HL-60 (cell line): ENCODE measurements at regions not wholly inside any gene's neighbourhood (a gene's known extent, or its start where the extent isn't known, plus 50 kb on each side); places are given as distances from the start of the nearest gene placed in this dataset.

Source experiments
- DNase-seq, 2 experiments: peaks; one replicate each; pipeline ENCODE4 v3.0.0-alpha.2; 2010 to 2020; ENCODE audit warnings: low read depth in 1 of 2, low spot score in 1 of 2
- H3K27ac ChIP-seq: fragments of 250-450 bp; sonication (Bioruptor Pico); replicated peaks from 2 replicates; pipeline ENCODE4 v1.5.1; 2020; ENCODE audit warnings: mild to moderate bottlenecking, moderate library complexity
- H3K27me3 ChIP-seq: fragments of 250-450 bp; sonication (Bioruptor Pico); 2 replicates; pipeline ENCODE4 v1.5.1; 2021; ENCODE audit warnings: mild to moderate bottlenecking, moderate library complexity; ENCODE audit not compliant: insufficient read depth, poor library complexity, severe bottlenecking
- H3K4me3 ChIP-seq: replicated peaks from 2 replicates; pipeline ENCODE4 v1.5.1; 2011; ENCODE audit warnings: mild to moderate bottlenecking, control low read depth, low read length; ENCODE audit not compliant: insufficient read depth
- GABPA ChIP-seq: IDR thresholded peaks from 2 replicates; pipeline ENCODE4 v1.6.1; 2012; ENCODE audit warnings: low read depth
- POLR2AphosphoS5 ChIP-seq: IDR thresholded peaks from 2 replicates; pipeline ENCODE4 v1.6.1; 2012; ENCODE audit warnings: low read depth
- SPI1 ChIP-seq: IDR thresholded peaks from 2 replicates; pipeline ENCODE4 v1.6.1; 2012; ENCODE audit warnings: low read depth, mild to moderate bottlenecking, borderline replicate concordance
- TF ChIP-seq, protein P1 (sequence below): IDR thresholded peaks from 2 replicates; pipeline ENCODE4 v1.6.1; 2012; ENCODE audit warnings: low read depth; ENCODE audit not compliant: insufficient replicate concordance
- TF ChIP-seq, protein P2 (sequence below): IDR thresholded peaks from one replicate; pipeline ENCODE4 v1.5.1; 2011; ENCODE audit warnings: low read length, control low read depth, inconsistent platforms; ENCODE audit not compliant: insufficient read depth

DNA sequence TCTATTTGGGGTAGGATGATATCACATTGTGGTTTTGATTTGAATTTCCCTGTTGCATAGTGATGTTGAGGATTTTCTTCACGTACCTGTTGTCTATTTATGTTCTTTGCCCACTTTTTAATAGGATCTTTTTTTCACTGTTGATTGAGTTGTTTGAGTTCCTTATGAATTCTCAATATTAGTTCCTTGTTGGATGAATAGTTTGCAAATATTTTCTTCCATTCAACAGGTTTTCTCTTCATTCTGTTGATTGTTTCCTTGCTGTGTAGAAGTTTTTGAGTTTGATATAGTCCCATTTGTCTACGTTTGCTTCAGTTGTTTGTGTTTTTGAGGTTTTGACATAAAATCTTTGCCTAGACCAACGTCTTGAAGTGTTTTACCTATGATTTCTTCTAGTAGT lies 369.5 kb upstream of the CAMK1G start:
- no peak for DNase-seq
- Histone ChIP-seq H3K27ac (no peak overlapping the region), H3K27me3 (peaks cover 2% of the 10 kb centered on the region), H3K4me3 (no peak overlapping the region)
- TF ChIP-seq, protein P1, sequence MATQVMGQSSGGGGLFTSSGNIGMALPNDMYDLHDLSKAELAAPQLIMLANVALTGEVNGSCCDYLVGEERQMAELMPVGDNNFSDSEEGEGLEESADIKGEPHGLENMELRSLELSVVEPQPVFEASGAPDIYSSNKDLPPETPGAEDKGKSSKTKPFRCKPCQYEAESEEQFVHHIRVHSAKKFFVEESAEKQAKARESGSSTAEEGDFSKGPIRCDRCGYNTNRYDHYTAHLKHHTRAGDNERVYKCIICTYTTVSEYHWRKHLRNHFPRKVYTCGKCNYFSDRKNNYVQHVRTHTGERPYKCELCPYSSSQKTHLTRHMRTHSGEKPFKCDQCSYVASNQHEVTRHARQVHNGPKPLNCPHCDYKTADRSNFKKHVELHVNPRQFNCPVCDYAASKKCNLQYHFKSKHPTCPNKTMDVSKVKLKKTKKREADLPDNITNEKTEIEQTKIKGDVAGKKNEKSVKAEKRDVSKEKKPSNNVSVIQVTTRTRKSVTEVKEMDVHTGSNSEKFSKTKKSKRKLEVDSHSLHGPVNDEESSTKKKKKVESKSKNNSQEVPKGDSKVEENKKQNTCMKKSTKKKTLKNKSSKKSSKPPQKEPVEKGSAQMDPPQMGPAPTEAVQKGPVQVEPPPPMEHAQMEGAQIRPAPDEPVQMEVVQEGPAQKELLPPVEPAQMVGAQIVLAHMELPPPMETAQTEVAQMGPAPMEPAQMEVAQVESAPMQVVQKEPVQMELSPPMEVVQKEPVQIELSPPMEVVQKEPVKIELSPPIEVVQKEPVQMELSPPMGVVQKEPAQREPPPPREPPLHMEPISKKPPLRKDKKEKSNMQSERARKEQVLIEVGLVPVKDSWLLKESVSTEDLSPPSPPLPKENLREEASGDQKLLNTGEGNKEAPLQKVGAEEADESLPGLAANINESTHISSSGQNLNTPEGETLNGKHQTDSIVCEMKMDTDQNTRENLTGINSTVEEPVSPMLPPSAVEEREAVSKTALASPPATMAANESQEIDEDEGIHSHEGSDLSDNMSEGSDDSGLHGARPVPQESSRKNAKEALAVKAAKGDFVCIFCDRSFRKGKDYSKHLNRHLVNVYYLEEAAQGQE, result no peak
- no peak for TF ChIP-seq GABPA
- no peak for TF ChIP-seq POLR2AphosphoS5
- TF ChIP-seq, protein P2, sequence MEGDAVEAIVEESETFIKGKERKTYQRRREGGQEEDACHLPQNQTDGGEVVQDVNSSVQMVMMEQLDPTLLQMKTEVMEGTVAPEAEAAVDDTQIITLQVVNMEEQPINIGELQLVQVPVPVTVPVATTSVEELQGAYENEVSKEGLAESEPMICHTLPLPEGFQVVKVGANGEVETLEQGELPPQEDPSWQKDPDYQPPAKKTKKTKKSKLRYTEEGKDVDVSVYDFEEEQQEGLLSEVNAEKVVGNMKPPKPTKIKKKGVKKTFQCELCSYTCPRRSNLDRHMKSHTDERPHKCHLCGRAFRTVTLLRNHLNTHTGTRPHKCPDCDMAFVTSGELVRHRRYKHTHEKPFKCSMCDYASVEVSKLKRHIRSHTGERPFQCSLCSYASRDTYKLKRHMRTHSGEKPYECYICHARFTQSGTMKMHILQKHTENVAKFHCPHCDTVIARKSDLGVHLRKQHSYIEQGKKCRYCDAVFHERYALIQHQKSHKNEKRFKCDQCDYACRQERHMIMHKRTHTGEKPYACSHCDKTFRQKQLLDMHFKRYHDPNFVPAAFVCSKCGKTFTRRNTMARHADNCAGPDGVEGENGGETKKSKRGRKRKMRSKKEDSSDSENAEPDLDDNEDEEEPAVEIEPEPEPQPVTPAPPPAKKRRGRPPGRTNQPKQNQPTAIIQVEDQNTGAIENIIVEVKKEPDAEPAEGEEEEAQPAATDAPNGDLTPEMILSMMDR, result no peak
- no peak for TF ChIP-seq SPI1

DNA sequence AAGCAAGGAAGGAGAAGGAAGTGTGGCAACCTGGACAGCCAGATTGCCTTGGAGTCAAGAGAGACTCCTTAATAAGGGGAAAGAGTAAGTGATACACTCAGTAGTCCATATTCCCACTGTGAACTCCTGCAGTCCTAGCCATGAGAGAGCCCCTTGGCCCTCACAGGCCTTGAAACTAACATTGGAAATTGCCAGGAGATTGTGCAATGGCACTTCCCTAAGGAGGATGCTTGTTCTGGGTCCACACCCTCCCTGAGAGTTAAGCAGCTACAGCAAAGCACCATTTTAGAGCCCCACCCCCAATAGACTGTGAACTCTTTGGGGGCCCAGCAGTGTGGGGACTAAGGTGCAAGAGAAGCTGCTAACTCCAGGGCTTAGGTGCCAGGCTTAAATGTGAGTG lies 367.7 kb upstream of the CAMK1G start:
- no peaks in the 10 kb centered on the region for H3K27me3 ChIP-seq
- H3K27ac ChIP-seq, result no peak overlapping the region
- H3K4me3 ChIP-seq, result no peak overlapping the region
- DNase-seq, result no peak
- TF ChIP-seq SPI1, result no peak
- TF ChIP-seq, protein P2, result no peak
- no peak for TF ChIP-seq POLR2AphosphoS5
- TF ChIP-seq, protein P1, result no peak
- TF ChIP-seq GABPA, result no peak

DNA sequence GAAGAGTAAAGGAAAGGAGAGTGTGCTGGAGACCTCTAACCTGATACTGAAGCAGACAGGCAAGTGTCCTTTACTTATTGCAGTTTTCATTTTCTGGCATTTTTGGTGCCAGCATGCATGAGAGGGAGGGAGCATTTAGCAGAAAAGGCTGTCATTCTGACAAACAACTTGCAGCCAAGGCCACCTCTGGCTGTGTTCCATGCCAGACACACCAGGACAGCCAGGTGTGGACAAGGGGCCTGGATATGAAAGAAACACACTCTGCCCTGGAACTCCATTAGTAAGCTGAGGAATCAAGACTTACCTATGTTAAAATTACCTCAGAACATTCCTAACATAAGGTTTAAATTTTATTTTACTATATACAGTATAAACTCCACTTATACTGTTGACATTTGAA lies 365.4 kb upstream of the CAMK1G start:
- Histone ChIP-seq H3K27ac (no peak overlapping the region), H3K4me3 (no peak overlapping the region), H3K27me3 (no peaks in the 10 kb centered on the region)
- DNase-seq, result no peak
- TF ChIP-seq GABPA (no peak), SPI1 (no peak)
- TF ChIP-seq, protein P2, result no peak

DNA sequence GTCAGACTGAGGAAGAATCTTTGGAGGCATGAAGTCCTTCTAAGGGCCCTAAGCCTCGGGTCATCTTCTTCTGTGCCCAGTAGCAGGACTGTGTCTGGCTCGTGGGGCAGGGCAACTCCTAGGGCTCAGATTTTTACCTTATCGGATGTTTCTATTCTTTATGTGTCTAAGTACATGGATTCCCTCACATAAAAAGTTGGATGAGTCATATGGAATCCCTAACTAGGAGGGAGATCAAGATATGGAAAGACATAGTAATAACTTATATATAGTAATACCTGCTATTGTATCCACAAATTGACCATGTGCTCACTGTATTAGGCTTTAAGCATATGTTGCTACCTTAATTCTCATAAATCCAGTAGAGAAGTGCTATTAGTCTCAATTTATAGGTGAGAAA lies 364.5 kb upstream of the CAMK1G start:
- no peak overlapping the region for H3K4me3 ChIP-seq
- H3K27ac ChIP-seq, result no peak overlapping the region
- DNase-seq, result no peak
- TF ChIP-seq, protein P2, result no peak
- TF ChIP-seq GABPA (no peak), POLR2AphosphoS5 (no peak)
- TF ChIP-seq, protein P1, result no peak
- no peaks in the 10 kb centered on the region for H3K27me3 ChIP-seq
